AG10803 (cell line): ENCODE measurements at regions not wholly inside any gene's neighbourhood (a gene's known extent, or its start where the extent isn't known, plus 50 kb on each side); places are given as distances from the start of the nearest gene placed in this dataset.

Source experiments
- DNase-seq: peaks from one replicate; pipeline ENCODE4 v3.0.0; 2010; ENCODE audit warnings: low read depth
- H3K4me3 ChIP-seq: 2 replicates; pipeline ENCODE4 v1.5.1; 2011; ENCODE audit warnings: mild to moderate bottlenecking, low read length, control low read depth
- CTCF ChIP-seq: conservative IDR thresholded peaks from 2 replicates; pipeline ENCODE4 v1.5.1; 2011; ENCODE audit warnings: mild to moderate bottlenecking, low read length, control low read depth, inconsistent platforms

GRCh38 chr1:222335586-222335985 is 212.3 kb downstream of the HHIPL2 start:
- no peak for TF ChIP-seq CTCF
- H3K4me3 ChIP-seq, result no peak overlapping the region
- no peak for DNase-seq

GRCh38 chr1:222334026-222334680 is 213.8 kb downstream of the HHIPL2 start:
- DNase-seq, result peak; percentile 41
- H3K4me3 ChIP-seq, result no peak overlapping the region
- TF ChIP-seq CTCF, result no peak

GRCh38 chr1:222331765-222332164 is 216.1 kb downstream of the HHIPL2 start:
- no peak for TF ChIP-seq CTCF
- DNase-seq, result no peak
- no peak overlapping the region for H3K4me3 ChIP-seq

- peak; percentile 40 for DNase-seq
- TF ChIP-seq CTCF, result no peak
- no peak overlapping the region for H3K4me3 ChIP-seq
Measured at GRCh38 chr1:222331340-222331739, 216.6 kb downstream of the HHIPL2 start.

- DNase-seq, result no peak
- TF ChIP-seq CTCF, result no peak
- H3K4me3 ChIP-seq, result no peak overlapping the region
Measured at GRCh38 chr1:222329493-222330045, 218.3 kb downstream of the HHIPL2 start.

GRCh38 chr1:222326710-222327036 is 221.2 kb downstream of the HHIPL2 start:
- no peak for DNase-seq
- no peak overlapping the region for H3K4me3 ChIP-seq
- no peak for TF ChIP-seq CTCF

- H3K4me3 ChIP-seq, result no peak overlapping the region
- no peak for DNase-seq
- no peak for TF ChIP-seq CTCF
Measured at GRCh38 chr1:222326006-222326709, 221.7 kb downstream of the HHIPL2 start.
